OCI-LY1 (cell line): ENCODE measurements at regions not wholly inside any gene's neighbourhood (a gene's known extent, or its start where the extent isn't known, plus 50 kb on each side); places are given as distances from the start of the nearest gene placed in this dataset.

ENCODE experiments used
- H2AFZ ChIP-seq: fragments of 200-600 bp; sonication (generic), shearing (Covaris generic); 2 replicates; pipeline ENCODE4 v1.6.0; 2014; ENCODE audit warnings: antibody characterized with exemption, mild to moderate bottlenecking, low read length
- H3F3A ChIP-seq: fragments of 200-600 bp; sonication (generic), shearing (Covaris generic); 2 replicates; pipeline ENCODE4 v1.6.0; 2014; ENCODE audit warnings: mild to moderate bottlenecking, antibody characterized with exemption, low read length, moderate library complexity; ENCODE audit not compliant: insufficient read depth
- H3K27ac ChIP-seq: fragments of 200-600 bp; sonication (generic); 2 replicates; pipeline ENCODE4 v1.5.1; 2014; ENCODE audit warnings: low read length, mixed run types, mild to moderate bottlenecking, low read depth; ENCODE audit not compliant: poor library complexity, severe bottlenecking
- H3K27me3 ChIP-seq: fragments of 200-600 bp; sonication (generic); 2 replicates; pipeline ENCODE4 v1.6.0; 2014; ENCODE audit warnings: antibody characterized with exemption, mild to moderate bottlenecking, low read length, moderate library complexity; ENCODE audit not compliant: insufficient read depth
- H3K36me3 ChIP-seq: fragments of 200-600 bp; sonication (generic); 2 replicates; pipeline ENCODE4 v1.6.1; 2014; ENCODE audit warnings: mild to moderate bottlenecking, antibody characterized with exemption, low read length, moderate library complexity, mixed read lengths; ENCODE audit not compliant: insufficient read depth
- H3K4me1 ChIP-seq: fragments of 200-600 bp; sonication (generic); 2 replicates; pipeline ENCODE4 v1.5.1; 2014; ENCODE audit warnings: mild to moderate bottlenecking, low read length, moderate library complexity; ENCODE audit not compliant: insufficient read depth, severe bottlenecking
- H3K4me2 ChIP-seq: fragments of 200-600 bp; sonication (generic), shearing (Covaris generic); 2 replicates; pipeline ENCODE4 v1.6.1; 2014; ENCODE audit warnings: low read length
- H3K4me3 ChIP-seq: fragments of 200-600 bp; sonication (generic); 2 replicates; pipeline ENCODE4 v1.5.1; 2014; ENCODE audit warnings: low read length, low read depth, mild to moderate bottlenecking, mixed read lengths; ENCODE audit not compliant: poor library complexity, severe bottlenecking
- H3K79me2 ChIP-seq: fragments of 200-600 bp; shearing (Covaris generic); 2 replicates; pipeline ENCODE4 v1.6.1; 2016; ENCODE audit warnings: mixed run types, low read length, mixed read lengths; ENCODE audit not compliant: insufficient read depth
- H3K9ac ChIP-seq: fragments of 200-600 bp; sonication (generic), shearing (Covaris generic); 2 replicates; pipeline ENCODE4 v1.6.1; 2014; ENCODE audit warnings: mild to moderate bottlenecking, low read length, mixed read lengths
- H3K9me2 ChIP-seq: fragments of 200-600 bp; sonication (generic), shearing (Covaris generic); 2 replicates; pipeline ENCODE4 v1.6.1; 2014; ENCODE audit warnings: low read depth, mild to moderate bottlenecking, low read length, mixed read lengths
- H3K9me3 ChIP-seq: fragments of 200-600 bp; shearing (Covaris generic); 2 replicates; pipeline ENCODE4 v1.6.1; 2014; ENCODE audit warnings: low read length, mixed read lengths
- H4K20me1 ChIP-seq: fragments of 200-600 bp; sonication (generic), shearing (Covaris generic); 2 replicates; pipeline ENCODE4 v1.6.0; 2016; ENCODE audit warnings: mild to moderate bottlenecking, low read length; ENCODE audit not compliant: insufficient read depth
- CTCF ChIP-seq: fragments of 200-600 bp; sonication (generic), shearing (Covaris generic); IDR thresholded peaks from 2 replicates; pipeline ENCODE4 v1.5.1; 2017; ENCODE audit warnings: mild to moderate bottlenecking, antibody characterized with exemption, low read length, moderate library complexity, mixed read lengths
- EZH2 ChIP-seq: fragments of 200-600 bp; sonication (generic), shearing (Covaris generic); IDR thresholded peaks from 2 replicates; pipeline ENCODE4 v1.8.0; 2017; ENCODE audit warnings: borderline replicate concordance, mixed run types, mild to moderate bottlenecking, antibody characterized with exemption, low read length, moderate library complexity, mixed read lengths

- H3K36me3 ChIP-seq, result no peaks in the 10 kb centered on the region
- no peak overlapping the region for H2AFZ ChIP-seq
- H3F3A ChIP-seq, result no peaks in the 10 kb centered on the region
- no peak overlapping the region for H3K27ac ChIP-seq
- H4K20me1 ChIP-seq, result no peaks in the 10 kb centered on the region
- H3K4me1 ChIP-seq, result no peaks in the 10 kb centered on the region
- H3K9me3 ChIP-seq, result no peaks in the 10 kb centered on the region
- TF ChIP-seq CTCF, result no peak
- no peak for TF ChIP-seq EZH2
- H3K4me2 ChIP-seq, result no peak overlapping the region
- H3K79me2 ChIP-seq, result no peaks in the 10 kb centered on the region
- H3K27me3 ChIP-seq, result no peaks in the 10 kb centered on the region; the same call in 1 of the 2 replicates
- no peaks in the 10 kb centered on the region for H3K9me2 ChIP-seq
- H3K9ac ChIP-seq, result no peak overlapping the region
- no peak overlapping the region for H3K4me3 ChIP-seq
These were observed 162.6 kb upstream of the TOP1 start for GRCh38 chr20:40866056-40866455.

- H2AFZ ChIP-seq, result no peak overlapping the region
- H3K27ac ChIP-seq, result no peak overlapping the region
- no peak for TF ChIP-seq EZH2
- TF ChIP-seq CTCF, result no peak
These were observed 159.9 kb upstream of the TOP1 start for GRCh38 chr20:40868551-40869217.

GRCh38 chr20:40869218-40870147 lies 159.1 kb upstream of the TOP1 start:
- no peaks in the 10 kb centered on the region for H4K20me1 ChIP-seq
- H3K9ac ChIP-seq, result no peak overlapping the region
- H3K27ac ChIP-seq, result no peak overlapping the region
- no peaks in the 10 kb centered on the region for H3F3A ChIP-seq
- no peaks in the 10 kb centered on the region for H3K36me3 ChIP-seq
- no peak overlapping the region for H2AFZ ChIP-seq
- H3K9me2 ChIP-seq, result no peaks in the 10 kb centered on the region
- H3K4me1 ChIP-seq, result no peaks in the 10 kb centered on the region
- no peak overlapping the region for H3K4me3 ChIP-seq
- TF ChIP-seq EZH2 (no peak), CTCF (no peak)
- H3K79me2 ChIP-seq, result no peaks in the 10 kb centered on the region
- no peaks in the 10 kb centered on the region; the same call in 1 of the 2 replicates for H3K27me3 ChIP-seq
- H3K4me2 ChIP-seq, result no peak overlapping the region
- H3K9me3 ChIP-seq, result no peaks in the 10 kb centered on the region

More at GRCh38 chr20:40868551-40869217, 159.9 kb upstream of the TOP1 start:
- H3K27me3 ChIP-seq, result no peaks in the 10 kb centered on the region; the same call in 1 of the 2 replicates
- no peak overlapping the region for H3K9ac ChIP-seq
- no peaks in the 10 kb centered on the region for H3K36me3 ChIP-seq
- no peak overlapping the region for H3K4me3 ChIP-seq
- no peaks in the 10 kb centered on the region for H3K79me2 ChIP-seq
- H3K9me2 ChIP-seq, result no peaks in the 10 kb centered on the region
- H4K20me1 ChIP-seq, result no peaks in the 10 kb centered on the region
- H3K9me3 ChIP-seq, result no peaks in the 10 kb centered on the region
- no peak overlapping the region for H3K4me2 ChIP-seq
- no peaks in the 10 kb centered on the region for H3F3A ChIP-seq
- H3K4me1 ChIP-seq, result no peaks in the 10 kb centered on the region
